HG03039 (cell line): ENCODE measurements at regions not wholly inside any gene's neighbourhood (a gene's known extent, or its start where the extent isn't known, plus 50 kb on each side); places are given as distances from the start of the nearest gene placed in this dataset.
"Not testable (repeated sequence)": the region's sequence is repeated elsewhere in the genome, so short reads cannot be mapped to it uniquely, and the experiment has no call there.

Experiments used
- ATAC-seq: cut with Tn5 transposase; IDR thresholded peaks from one replicate; pipeline ENCODE4 v1.9.1; 2021; ENCODE audit warnings: mild to moderate bottlenecking, moderate library complexity; ENCODE audit not compliant: unreplicated experiment

DNA sequence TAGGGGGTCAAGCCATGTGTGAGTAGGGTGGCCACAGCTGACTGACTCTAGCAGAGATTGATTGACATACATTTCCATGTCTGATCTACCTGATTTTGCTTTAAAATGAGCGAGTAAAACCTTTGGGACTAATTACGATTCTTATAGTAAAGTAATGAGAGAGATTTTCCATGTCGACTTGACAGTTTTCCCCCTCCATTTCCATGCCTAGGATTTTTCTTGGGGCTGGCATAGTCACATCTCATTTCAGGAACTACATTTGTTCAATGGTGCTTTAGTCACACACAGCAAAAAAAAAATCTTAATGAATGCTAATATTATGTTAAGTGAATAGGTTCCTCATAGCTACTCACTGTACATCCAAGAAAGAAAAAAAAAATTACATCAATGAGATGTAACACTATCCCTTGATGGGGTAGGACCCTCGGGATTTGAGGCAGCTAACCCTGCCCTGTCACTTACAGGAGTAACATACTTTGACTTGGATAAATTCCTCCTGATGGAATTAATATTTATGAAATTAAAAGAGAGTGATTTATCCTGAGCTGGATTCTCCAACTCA lies 690.9 kb downstream of the TDRD15 start:
- no peak for ATAC-seq

DNA sequence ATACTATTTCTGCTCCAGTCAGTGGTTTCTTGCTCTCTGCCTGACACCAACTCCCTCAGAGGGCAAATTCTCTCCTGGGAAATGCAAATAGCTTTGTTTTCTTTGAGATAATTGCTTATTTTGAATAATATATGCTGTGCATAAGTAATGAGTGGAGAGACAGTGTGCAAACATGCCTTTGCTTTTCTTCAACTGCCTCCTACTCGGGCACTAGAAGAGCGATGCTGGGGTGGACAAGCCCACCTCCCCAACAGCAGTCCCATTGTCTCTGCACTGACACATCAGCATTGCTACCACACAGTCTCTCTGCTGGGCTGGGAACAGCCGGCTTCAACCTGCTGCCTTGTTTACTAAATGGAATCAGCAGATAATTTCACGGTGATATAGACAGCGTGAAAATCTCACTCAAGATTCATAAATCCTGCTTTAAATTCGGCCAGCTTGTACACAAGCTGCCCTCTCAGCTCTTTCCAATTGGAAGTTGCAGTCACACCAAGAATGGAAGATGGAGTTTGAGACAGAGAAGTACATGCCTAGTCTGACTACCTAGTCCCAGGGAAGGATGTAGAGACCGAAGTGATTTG lies 694.5 kb downstream of the TDRD15 start:
- no peak for ATAC-seq

DNA sequence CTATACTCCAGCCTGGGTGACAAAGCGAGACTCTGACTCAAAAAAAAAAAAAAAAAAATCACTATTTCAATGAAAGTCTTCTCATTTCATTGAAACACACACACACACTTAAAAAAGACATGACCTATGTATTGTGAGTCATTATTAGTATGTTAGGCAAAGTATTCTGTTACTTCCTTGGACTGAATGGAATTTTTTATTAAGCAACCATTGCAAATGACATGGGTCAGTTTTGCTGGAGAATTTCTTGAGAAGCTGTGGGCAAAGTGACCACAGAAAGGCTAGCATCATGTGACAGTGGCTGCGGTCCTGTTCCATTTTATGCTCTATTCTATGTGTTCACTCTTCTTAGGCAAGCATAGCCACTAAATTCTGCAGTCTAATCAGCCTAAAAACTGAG lies 695.7 kb downstream of the TDRD15 start:
- ATAC-seq: no peak

DNA sequence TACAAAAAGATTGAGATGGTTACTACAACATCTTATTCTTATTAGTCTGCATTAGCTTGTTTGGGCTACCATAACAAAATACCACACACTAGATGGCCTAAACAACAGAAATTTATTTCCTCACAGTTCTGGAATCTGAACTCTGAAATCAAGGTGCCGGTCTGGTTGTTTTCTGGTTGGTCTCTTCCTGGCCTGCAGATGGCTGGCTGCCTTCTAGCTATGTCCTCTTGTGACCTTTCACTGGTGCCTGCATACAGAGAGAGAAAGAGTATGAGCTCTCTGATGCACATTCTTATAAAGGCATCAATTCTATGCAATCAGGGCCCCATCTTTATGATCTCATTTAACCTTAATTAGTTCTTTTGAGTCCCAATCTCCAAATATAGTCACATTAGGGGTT lies 696.5 kb downstream of the TDRD15 start:
- no peak for ATAC-seq

DNA sequence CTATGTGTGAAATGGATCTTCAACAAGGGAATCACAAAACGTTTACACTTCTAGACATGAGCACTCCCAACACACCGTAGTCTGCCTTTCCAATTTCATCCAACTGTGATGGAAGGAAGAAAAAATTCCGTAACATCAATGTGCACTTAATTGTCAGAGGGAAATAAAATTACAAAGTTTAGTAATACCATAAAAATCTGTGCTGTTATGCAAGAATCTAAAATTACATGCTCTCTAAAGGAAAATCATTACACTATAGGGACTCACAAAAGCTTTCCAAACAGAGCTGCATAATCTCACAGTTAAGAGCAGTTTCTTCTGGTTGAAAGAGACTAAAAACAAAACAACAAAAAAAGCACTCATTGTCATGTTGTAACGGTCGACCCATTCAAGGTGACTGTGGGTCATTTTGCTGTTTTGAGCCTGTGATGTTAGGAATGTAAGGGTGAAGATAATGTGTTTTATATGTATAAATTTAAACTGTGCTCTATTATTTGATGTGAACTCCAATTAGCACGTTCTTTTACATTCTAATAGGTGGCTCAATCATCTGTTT lies 698.0 kb downstream of the TDRD15 start:
- ATAC-seq: no peak

DNA sequence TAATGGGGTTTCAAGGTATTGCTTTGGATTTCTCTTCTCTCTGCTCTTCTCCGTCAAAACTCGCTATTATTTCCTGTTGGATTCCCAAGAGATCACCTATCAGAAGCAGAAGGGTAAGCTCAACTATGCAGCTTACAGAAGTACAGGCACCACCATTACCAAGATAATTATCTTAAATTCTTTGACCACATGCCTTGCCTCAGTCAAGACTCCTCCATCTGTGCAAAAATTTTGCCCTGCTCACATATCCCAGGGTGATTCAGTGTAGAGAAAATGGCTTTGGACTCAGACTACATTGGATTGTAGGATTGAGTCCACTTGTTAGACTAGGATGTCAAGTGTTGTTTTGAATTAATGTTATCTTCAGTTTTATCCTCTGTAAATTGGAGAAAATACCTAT lies 698.7 kb downstream of the TDRD15 start:
- no peak for ATAC-seq

DNA sequence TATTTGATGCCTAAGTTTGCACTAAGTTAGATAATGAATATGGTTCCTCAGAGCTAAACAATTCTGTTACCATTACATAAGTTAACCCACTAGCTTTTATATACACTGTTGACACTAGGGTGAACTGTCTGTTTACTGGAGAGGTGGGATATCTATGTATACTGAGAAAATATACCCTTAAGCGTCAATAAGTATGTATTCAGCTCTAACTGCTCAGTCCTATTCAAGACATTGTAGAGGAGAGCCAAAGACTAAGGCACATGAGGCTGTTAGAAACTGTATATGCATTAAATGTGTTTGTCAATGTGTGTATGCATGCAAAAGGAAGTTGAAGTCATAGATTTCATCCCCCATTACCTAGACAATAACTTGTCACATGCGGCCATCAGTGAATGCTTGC lies 710.0 kb downstream of the TDRD15 start:
- ATAC-seq: no peak

DNA sequence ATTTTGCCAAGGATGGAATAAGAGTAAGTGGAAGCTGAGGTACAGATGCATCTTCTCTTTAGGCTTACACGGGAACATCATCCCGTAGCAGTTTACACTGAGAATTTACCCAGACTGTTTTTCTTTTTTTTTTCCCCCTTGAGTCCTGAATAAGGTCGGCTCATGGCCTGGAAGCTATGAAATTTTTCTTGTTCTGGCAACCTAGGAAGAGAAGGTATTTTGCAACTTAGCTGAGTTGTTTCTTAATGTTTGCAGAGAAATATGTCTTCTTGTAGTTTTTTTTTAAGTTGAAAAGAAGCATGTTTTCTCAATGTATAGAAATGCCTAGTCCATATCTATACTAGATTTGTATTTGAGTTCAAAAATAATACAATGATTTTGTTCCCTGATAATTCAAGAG lies 712.5 kb downstream of the TDRD15 start:
- ATAC-seq: no peak

DNA sequence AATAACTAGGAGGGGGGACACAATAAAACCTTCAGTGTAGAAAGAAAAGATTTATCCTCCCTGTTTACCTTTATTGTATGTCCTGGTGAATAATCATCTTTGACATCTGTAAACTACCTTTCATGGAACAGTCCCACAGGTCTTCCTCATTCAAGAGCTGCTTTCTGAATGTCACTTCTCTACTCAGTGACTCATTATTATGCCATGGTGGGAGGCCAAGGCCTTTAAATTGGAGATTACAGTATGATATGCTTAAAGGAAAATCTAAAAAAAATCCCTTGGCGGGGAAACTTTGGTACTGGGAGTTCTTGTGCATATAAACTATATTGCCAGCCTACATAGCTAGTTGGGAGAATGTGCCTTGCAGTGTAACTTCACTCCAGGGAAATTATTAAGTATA lies 713.0 kb downstream of the TDRD15 start:
- ATAC-seq: no peak

DNA sequence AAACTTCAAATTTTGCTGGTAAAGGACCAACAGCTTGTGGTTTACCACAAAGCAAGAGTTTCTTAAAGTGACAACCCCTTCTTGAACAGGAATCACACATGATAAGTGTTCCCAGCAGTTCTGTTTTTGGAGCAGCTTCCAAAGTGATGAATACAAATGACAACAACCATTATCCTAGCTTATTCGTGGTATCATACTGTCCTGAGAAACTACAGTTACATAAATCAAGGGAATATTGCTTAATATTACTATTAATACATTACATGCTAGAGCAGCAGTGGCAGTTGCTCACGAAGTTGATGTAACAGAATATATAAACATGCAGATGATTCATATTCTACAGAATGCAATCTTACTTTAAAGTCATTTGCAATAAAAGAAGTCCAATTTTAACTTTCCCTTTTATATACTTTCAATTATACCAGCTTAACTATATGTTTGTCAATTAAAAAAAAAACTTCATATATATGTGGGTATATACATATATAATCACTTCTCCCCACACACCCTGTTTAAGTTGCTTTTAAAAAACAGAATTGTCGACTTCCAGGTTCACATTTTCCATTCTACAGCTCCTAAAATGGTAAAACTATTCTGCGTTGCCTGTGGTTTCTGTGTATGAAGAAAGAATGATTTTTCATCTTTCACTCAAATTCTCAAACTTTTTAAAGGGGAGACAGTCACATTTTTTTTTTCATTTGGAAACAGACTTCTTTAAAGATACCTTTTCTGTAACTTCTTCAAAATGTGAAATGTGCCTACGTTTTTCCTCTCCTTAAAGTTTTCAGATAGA lies 713.6 kb downstream of the TDRD15 start:
- ATAC-seq: no peak

DNA sequence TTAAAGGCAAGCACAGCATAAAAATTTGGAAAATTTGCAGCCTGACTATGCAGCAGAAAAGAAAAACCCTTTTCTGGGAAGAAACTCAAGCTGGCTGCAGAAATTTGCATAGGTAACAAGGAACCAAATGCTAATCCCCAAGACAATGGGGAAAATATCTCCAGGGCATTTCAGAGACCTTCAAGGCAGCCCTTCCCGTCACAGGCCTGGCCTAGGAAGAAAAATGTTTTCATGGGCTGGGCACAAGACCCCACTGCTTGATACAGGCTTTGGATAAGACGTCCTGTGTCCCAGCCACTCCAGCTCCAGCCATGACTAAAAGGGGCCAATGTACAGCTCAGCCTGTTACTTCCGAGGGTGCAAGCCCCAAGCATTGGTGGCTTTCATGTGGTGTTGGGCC lies 717.6 kb downstream of the TDRD15 start:
- ATAC-seq: no peak

DNA sequence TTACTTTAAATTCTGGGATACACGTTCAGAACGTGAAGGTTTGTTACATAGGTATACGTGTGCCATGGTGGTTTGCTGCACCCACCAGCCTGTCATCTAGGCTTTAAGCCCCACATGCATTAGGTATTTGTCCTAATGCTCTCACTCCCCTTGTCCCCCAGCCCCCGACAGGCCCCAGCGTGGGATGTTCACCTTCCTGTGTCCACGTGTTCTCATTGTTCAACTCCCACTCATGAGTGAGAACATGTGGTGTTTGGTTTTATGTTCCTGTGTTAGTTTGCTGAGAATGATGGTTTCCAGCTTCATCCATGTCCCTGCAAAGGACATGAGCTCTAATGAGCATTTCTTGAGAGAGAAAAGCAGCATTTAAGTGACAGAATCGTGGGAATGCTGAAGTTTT lies 726.6 kb downstream of the TDRD15 start:
- ATAC-seq: not testable (repeated sequence)

DNA sequence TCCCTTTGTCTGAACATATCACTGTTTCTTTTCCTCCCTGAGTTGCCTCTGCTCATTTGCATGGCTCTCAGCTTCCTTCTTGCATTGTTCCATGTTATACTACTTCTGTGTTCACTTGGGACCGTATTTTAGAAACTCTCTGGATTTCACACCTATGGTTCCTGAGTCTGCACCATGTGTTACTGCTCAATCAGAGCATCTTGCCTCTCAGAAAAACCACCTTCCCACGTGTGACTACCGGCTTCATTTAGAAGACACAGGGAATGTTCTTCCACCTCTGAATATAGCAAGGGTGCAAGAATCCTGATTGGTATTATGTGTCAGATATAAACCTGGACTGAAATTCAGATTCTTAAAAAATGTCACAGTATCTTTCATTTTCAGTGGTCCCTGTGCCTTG lies 731.2 kb downstream of the TDRD15 start:
- ATAC-seq: no peak

DNA sequence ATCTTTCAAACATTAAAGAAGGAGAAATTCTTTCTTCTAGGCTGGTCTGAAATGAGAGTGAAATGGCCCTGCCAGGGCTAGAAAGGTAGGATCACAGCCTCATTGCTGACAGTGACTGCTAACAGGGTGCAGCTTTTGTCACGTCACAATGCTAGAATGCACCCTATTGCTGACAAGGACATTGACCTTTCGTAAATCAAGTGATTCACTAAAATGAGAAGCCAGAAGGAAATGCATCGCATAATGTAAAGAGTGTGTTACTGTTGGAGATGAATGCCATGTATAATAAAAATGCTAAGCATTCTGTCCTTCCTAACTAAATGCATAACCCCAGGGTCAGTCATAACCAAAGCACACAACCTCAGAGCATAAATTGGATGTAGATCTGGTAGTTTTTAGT lies 732.9 kb downstream of the TDRD15 start:
- no peak for ATAC-seq

DNA sequence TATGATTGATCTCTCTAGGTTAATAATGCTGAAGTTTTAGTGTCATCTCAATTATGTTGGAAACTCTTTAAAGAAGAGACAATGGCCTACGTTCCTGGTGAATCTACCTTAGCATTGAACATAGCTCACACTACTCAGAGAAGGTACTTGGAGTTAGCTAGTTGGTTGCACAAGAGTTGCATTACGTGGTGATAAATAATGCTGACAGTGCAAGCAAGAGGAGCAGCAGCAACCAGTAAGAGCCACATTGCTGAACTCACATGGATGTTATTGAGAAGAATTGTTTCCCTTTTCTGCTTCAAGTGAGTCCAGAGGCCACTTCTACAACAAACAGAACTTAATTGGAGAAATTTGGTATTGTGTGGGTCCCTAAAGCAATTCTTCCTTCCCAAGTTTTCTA lies 737.1 kb downstream of the TDRD15 start:
- ATAC-seq: no peak

DNA sequence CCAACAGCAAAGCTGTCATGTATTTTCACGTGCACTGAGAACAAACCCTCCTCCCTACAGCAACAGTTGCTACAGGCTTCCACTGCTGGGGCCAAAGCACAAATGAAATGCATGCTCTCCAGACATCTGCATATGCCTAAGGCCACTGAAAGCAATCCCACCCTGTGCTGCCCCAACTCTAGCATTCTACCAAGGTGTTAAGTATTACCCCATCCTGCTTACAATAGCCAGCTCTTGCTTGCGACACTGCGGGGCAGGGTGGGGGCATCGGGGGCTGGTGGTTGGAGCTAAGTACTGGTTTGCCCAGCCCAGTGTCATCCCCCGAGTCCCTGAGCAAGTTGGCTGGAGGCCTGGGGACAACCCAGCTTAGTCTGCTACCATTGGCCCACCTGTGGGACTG lies 742.5 kb downstream of the TDRD15 start:
- no peak for ATAC-seq

DNA sequence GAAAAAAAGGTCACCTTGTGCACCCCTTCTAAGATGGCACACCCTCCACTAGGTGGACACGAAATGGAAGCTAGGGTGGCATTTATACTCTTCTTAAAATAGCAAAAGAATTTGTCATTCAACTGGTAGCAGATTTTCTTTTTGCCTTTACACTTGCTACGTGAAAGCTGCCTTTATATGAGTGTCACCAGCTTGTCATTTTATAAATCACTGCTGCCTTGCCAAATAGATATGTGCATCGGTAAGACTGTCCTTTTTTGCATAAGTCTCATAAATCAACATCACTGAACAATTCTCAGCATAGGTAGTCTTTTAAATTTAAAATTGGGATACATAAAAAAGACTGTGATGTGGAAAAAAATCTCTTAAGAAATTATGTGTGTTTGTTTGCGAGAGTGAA lies 764.1 kb downstream of the TDRD15 start:
- no peak for ATAC-seq

DNA sequence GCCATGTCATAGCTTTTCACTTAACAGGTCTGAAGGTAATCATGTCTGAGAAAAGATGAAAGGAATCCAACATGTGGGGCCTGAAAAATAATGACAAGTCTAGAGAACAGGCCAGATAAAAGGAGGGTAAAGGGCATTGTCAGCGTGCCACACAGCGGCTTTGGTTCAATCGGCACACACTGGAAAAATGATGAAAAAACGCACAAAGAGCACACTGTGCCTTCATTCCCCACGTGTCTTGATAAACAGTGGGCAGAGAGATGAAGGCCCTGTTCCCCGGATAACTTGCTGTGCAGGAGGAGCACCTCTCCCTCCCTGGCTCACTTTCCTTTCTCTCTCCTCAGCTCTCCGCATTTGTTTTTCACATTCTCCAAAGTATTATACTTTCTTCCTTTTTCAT lies 766.3 kb downstream of the TDRD15 start:
- no peak for ATAC-seq

DNA sequence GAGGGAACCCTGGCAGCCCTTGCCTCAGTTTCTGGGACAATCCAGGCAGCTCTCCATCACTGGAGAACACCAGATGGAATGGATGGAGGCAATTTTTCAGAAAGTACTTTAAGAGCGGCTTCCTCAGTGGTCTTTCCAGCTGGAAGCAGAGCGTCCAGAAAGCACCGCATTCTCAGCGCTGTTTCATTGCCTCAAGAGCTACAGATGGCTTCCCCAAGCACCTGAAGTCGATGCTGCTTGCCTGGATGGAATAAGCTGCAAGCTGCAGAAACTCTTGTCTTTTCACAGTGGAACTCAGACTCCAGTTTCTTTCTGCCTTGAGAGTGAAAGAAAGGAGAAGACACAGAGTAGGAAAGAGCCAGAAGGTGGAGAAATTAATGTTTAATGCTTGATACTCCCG lies 766.9 kb downstream of the TDRD15 start:
- no peak for ATAC-seq

DNA sequence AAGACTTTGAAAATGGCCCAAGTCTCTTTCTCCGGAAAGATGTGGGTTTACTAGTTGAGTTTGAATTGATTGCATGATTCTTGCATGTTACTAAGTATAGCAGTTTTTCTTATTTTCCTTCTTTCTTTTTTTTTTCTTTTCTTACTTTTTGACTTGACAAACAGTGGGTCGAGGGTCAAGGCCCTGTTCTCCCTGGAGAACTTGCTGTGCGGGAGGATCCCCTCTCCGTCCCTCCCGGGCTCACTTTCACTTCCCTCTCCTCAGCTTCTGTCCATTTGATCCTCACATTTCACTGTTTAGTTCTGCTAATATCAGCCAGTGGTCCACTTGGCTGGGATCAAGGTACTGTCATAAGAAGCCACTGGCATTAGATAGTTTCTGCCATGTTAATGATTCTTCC lies 767.4 kb downstream of the TDRD15 start:
- ATAC-seq: no peak

DNA sequence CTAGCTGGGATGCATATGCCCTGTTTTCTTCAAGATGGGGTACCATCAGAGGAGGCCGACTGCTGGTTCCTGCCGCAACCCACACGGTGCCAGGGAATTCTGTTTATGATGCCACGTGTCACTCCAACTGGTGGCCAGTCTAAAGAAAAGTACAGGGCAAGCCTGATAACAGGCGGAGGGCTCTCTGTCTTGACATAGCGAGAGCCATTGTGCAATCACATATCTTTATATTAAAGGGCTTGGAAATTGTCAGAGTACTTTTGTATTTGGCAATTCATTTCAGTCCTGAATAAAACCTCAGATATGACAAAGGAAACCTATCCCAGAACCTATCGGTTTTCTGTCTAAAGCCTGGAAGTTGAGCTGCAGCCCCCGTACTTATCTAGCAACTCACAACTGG lies 768.4 kb downstream of the TDRD15 start:
- no peak for ATAC-seq

DNA sequence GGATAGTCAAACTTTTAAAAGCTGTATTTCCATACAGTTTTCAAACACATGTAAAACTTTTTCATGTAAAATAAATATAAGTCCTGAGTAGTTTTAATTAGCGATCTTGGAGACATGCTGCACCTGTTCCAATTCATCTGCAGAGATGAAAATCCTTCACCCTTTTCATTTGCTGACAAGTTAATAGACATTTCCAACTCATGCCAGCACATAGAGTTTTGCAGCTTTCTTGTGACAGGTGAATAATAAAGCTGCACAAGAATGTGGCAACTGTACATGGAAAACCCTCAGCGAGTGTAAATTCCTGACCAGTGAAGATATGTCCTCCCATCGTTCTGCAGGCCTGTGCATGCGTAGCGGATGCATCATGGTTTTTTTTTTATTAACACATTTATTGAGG lies 771.4 kb downstream of the TDRD15 start:
- ATAC-seq: no peak
